Heart right ventricle (tissue), 16 donors: ENCODE measurements at regions not wholly inside any gene's neighbourhood (a gene's known extent, or its start where the extent isn't known, plus 50 kb on each side); places are given as distances from the start of the nearest gene placed in this dataset.

Source experiments
- ATAC-seq, 8 donors: fragments of 200-7000 bp; cut with Tn5 transposase; one replicate each; pipeline ENCODE4 v1.9.1; 2020; ENCODE audit warnings: mild to moderate bottlenecking in 8 of 8, moderate library complexity in 8 of 8, moderate number of reproducible peaks in 1 of 8
- DNase-seq, 2 donors: peaks; one replicate each; pipeline ENCODE4 v3.0.0-alpha.2; 2020
- H3K27ac ChIP-seq, 10 donors: fragments of 200-600 bp; sonication (generic) in 2 of 10; one replicate each; pipeline versions ENCODE4 v1.5.0 to v1.8.0; 2020 to 2022; ENCODE audit warnings: mild to moderate bottlenecking in 3 of 10
- H3K27me3 ChIP-seq, 7 donors: fragments of 200-600 bp; one replicate each; pipeline ENCODE4 v1.8.0; 2021 to 2022; ENCODE audit warnings: mild to moderate bottlenecking in 2 of 7
- H3K36me3 ChIP-seq, 9 donors: fragments of 200-600 bp; sonication (generic) in 1 of 9; one replicate each; pipeline versions ENCODE4 v1.5.0 to v1.8.0; 2020 to 2022; ENCODE audit warnings: mild to moderate bottlenecking in 2 of 9
- H3K4me1 ChIP-seq, 9 donors: fragments of 200-600 bp; sonication (generic) in 1 of 9; one replicate each; pipeline versions ENCODE4 v1.5.0 to v1.8.0; 2020 to 2022; ENCODE audit warnings: mild to moderate bottlenecking in 4 of 9
- H3K4me3 ChIP-seq, 10 donors: fragments of 200-600 bp; sonication (generic) in 2 of 10; one replicate each; pipeline versions ENCODE4 v1.5.0 to v1.8.0; 2020 to 2022; ENCODE audit warnings: mild to moderate bottlenecking in 7 of 10, moderate library complexity in 2 of 10
- H3K9me3 ChIP-seq, 11 donors: fragments of 200-600 bp in 10 of 11; sonication (generic) in 2 of 11; one replicate each; pipeline versions ENCODE4 v1.5.0 to v1.8.0; 2013 to 2022; ENCODE audit warnings: mild to moderate bottlenecking in 2 of 11, control low read depth in 1 of 11, moderate library complexity in 1 of 11
- CTCF ChIP-seq, 9 donors: fragments of 200-600 bp; sonication (generic) in 2 of 9; IDR thresholded peaks; one replicate each; pipeline versions ENCODE4 v1.5.0 to v1.8.0; 2021 to 2022; ENCODE audit warnings: antibody characterized with exemption in 9 of 9, mild to moderate bottlenecking in 5 of 9, moderate library complexity in 1 of 9
- WGBS, 2 donors: extraction: QIAGEN DNeasy Blood & Tissue Kit; methylation state at CpG; one replicate each; pipeline ENCODE4 v1.1.7; 2013; ENCODE audit warnings: inconsistent platforms in 1 of 2; 5-methylcytosine and 5-hydroxymethylcytosine counted together
- intact Hi-C, 10 donors: fragments of 100-400 bp; cut with DNase I; formaldehyde crosslinking; loops; one replicate each; pipeline versions ENCODE4 v1.11.1 to v1.14.2; 2022
- donor health status: Arrhythmogenic right ventricular cardiomyopathy.
- donor health status: ischemic (EF 13 %, LVEDD 7.1; RV severe dilation, severe dysfunction).
- donor health status: healthy with polysubstance abuse.
- donor health status: DM: no; HTN: yes; CAD: no.
- donor health status: DM: no; HTN: no; CAD: no.
- donor health status: ischemic (EF 25% LVEDD 6.9; RV normal size, moderate dysfunction).
- donor health status: ischemic (EF 25% LVEDD 5.7; RV mildly dilated, moderate dysfunction).
- donor health status: healthy.
- donor health status: DM: yes; HTN: yes; CAD: no.
- donor health status: Ischemic cardiomyopathy.
- donor health status: ischemic (EF 35%, LVEDD 5.7; RV mildly dilated, moderate dysfunction).
- donor health status: nonischemic (EF 11% LVEDD 7.7; RV severe dilation, severe dysfunction).
- donor health status: DM: yes; HTN: yes; CAD: no.
- donor health status: PGD.
- donor health status: ischemic (EF 29% LVEDD 5.4; RV normal size, mild dysfunction).
- donor health status: nonischemic (EF 23%, LVEDD 6.1; RV moderate dilation, normal function).

- no peaks in the 10 kb centered on the region for H3K36me3 ChIP-seq
- TF ChIP-seq CTCF (IDR thresholded peaks at IDR 0.05), result no peak
Observed at GRCh38 chr3:191068946-191069813, 129.9 kb upstream of the OSTN start.

GRCh38 chr3:191066669-191067068, 132.4 kb upstream of the OSTN start:
- no peaks in the 10 kb centered on the region for H3K36me3 ChIP-seq
- 84 to 93% methylated on average over 1 of the region's 1 CpG for WGBS, 2 donors
- ATAC-seq (no peak), DNase-seq (no peak)
- no peak for TF ChIP-seq CTCF (IDR thresholded peaks at IDR 0.05)
- H3K27me3 ChIP-seq, result no peaks in the 10 kb centered on the region
- no peak overlapping the region for H3K4me3 ChIP-seq
- peaks cover 0 to 4% (median 0%) of the 10 kb centered on the region in 11 donors for H3K9me3 ChIP-seq
- H3K27ac ChIP-seq, result no peak overlapping the region
- intact Hi-C loops, result no loop called here
- H3K4me1 ChIP-seq, result no peaks in the 10 kb centered on the region

More at GRCh38 chr3:191068946-191069813, 129.9 kb upstream of the OSTN start:
- no peak overlapping the region for H3K27ac ChIP-seq
- intact Hi-C loops, result no loop called here
- H3K9me3 ChIP-seq, result no peaks in the 10 kb centered on the region
- 75 to 81% methylated on average over 5 of the region's 5 CpGs for WGBS, 2 donors
- H3K4me1 ChIP-seq, result no peaks in the 10 kb centered on the region
- no peaks in the 10 kb centered on the region for H3K27me3 ChIP-seq
- H3K4me3 ChIP-seq, result no peak overlapping the region
- DNase-seq (no peak), ATAC-seq (no peak)

GRCh38 chr3:191065181-191065805, 133.7 kb upstream of the OSTN start:
- no peaks in the 10 kb centered on the region for H3K27me3 ChIP-seq
- no peaks in the 10 kb centered on the region for H3K36me3 ChIP-seq
- TF ChIP-seq CTCF (IDR thresholded peaks at IDR 0.05), result no peak
- peaks cover 0 to 4% (median 0%) of the 10 kb centered on the region in 11 donors for H3K9me3 ChIP-seq
- ATAC-seq, result peak in 4 of 8 donors; percentile 27 to 58 (median 40)
- no peak overlapping the region for H3K4me3 ChIP-seq
- DNase-seq, result no peak
- no peaks in the 10 kb centered on the region for H3K4me1 ChIP-seq
- intact Hi-C loops, result no loop called here
- H3K27ac ChIP-seq, result no peak overlapping the region
- 63 to 70% methylated on average over 6 of the region's 6 CpGs for WGBS, 2 donors

GRCh38 chr3:191051037-191051436, 148.0 kb upstream of the OSTN start:
- 31 to 32% methylated on average over 4 of the region's 4 CpGs for WGBS, 2 donors
- no peak for ATAC-seq
- no peaks in the 10 kb centered on the region for H3K36me3 ChIP-seq
- no peaks in the 10 kb centered on the region for H3K27me3 ChIP-seq
- no peak overlapping the region for H3K4me3 ChIP-seq
- H3K4me1 ChIP-seq, result no peaks in the 10 kb centered on the region
- DNase-seq, result no peak
- intact Hi-C loops, result loop anchor here in 9 of 10 donors (2.0 to 10.0 kb wide), 7 partner anchors 164 to 350 kb away; no protein-coding TSS in a partner anchor
- peak in 7 of 9 donors; percentile 39 to 66 (median 53) for TF ChIP-seq CTCF (IDR thresholded peaks at IDR 0.05)
- no peak overlapping the region for H3K27ac ChIP-seq
- H3K9me3 ChIP-seq, result no peaks in the 10 kb centered on the region
